Activated T-helper 17 cell treated with anti-CD3 and anti-CD28 coated beads, Interleukin-2, amount 50 U/mL, for 72 hours (primary cell): ENCODE measurements at regions not wholly inside any gene's neighbourhood (a gene's known extent, or its start where the extent isn't known, plus 50 kb on each side); places are given as distances from the start of the nearest gene placed in this dataset.
"Not testable (repeated sequence)": the region's sequence is repeated elsewhere in the genome, so short reads cannot be mapped to it uniquely, and the experiment has no call there.

ENCODE experiments used
- ATAC-seq: fragments of 150-1000 bp; cut with Tn5 transposase; replicated peaks from 2 replicates; pipeline ENCODE4 v1.10.0; 2021; ENCODE audit warnings: mild to moderate bottlenecking, moderate library complexity
- H3K27ac Mint-ChIP-seq: one replicate; pipeline ENCODE4 v1.8.0; 2022; ENCODE audit warnings: mixed read lengths
- H3K27me3 Mint-ChIP-seq: one replicate; pipeline ENCODE4 v1.8.0; 2022; ENCODE audit warnings: mixed read lengths
- H3K36me3 Mint-ChIP-seq: one replicate; pipeline ENCODE4 v1.8.0; 2022; ENCODE audit warnings: low read depth, mild to moderate bottlenecking, mixed read lengths
- H3K4me1 Mint-ChIP-seq: one replicate; pipeline ENCODE4 v1.8.0; 2022; ENCODE audit warnings: mixed read lengths
- H3K4me3 Mint-ChIP-seq: one replicate; pipeline ENCODE4 v1.8.0; 2022; ENCODE audit warnings: mild to moderate bottlenecking, mixed read lengths
- H3K9me3 Mint-ChIP-seq: one replicate; pipeline ENCODE4 v1.8.0; 2022; ENCODE audit warnings: mixed read lengths

DNA sequence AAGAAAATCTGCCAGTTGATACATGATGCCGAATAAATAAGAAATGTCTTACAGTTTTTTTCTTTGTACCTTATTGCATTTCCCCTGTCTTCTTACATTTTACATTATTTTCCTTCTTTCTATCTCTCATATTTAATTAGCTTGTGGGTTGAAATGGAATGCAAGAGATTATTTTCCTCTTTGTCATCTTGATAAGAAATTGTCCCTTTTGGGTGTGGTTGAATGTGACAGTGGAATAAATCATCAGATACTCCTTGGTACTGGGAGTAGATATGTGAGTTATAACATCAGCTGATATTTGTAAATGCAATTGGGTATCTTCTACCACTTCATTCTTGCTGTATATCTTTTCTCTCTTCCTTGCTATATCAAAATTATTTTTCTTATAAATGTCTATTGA is 997.4 kb downstream of the RAPGEF2 start:
- H3K36me3 Mint-ChIP-seq: no peaks in the 10 kb centered on the region
- peaks cover 19% of the 10 kb centered on the region for H3K9me3 Mint-ChIP-seq
- H3K4me1 Mint-ChIP-seq: no peaks in the 10 kb centered on the region
- H3K4me3 Mint-ChIP-seq: no peak overlapping the region
- H3K27me3 Mint-ChIP-seq: no peaks in the 10 kb centered on the region
- no peak overlapping the region for H3K27ac Mint-ChIP-seq
- no peak for ATAC-seq

DNA sequence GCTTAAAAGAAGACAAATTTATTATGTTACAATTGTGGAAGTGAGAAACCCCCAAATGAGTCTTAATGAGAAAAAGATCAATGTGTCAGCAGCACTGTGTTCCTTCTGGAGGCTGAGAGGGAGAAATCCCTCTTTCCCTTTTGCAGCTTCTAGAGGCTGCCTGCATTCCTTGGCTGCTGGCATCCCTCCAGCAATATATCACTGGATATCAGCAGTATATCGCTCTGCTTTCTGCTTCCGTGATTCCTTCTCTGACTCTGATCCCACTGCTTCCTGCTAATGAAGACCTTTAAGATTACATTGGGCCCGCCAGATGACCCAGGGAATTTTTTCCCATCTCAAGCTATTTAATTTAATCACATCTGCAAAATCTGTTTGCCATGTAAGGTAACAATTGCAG is 1008.0 kb downstream of the RAPGEF2 start:
- H3K4me3 Mint-ChIP-seq: no peak overlapping the region
- no peak overlapping the region for H3K27ac Mint-ChIP-seq
- H3K36me3 Mint-ChIP-seq: no peaks in the 10 kb centered on the region
- H3K4me1 Mint-ChIP-seq: no peaks in the 10 kb centered on the region
- peaks cover 12% of the 10 kb centered on the region for H3K9me3 Mint-ChIP-seq
- no peak for ATAC-seq
- no peaks in the 10 kb centered on the region for H3K27me3 Mint-ChIP-seq

DNA sequence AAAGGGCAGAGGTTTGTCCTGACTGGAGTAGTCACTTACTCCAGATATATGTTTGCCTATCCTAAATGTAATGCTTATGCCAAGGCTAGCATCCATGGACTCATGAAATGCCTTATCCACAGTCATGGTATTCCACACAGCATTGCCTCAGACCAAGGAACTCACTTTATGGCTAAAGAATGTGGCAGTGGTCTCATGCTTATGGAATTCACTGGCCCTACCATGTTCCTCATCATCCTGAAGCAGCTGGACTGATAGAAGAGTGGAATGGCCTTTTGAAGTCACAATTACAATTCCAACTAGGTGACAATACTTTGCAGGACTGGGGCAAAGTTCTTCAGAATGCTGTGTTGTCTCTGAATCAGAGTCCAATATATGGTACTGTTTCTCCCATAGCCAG is 1014.8 kb downstream of the RAPGEF2 start:
- H3K27ac Mint-ChIP-seq: no peak overlapping the region
- H3K36me3 Mint-ChIP-seq: no peaks in the 10 kb centered on the region
- H3K27me3 Mint-ChIP-seq: no peaks in the 10 kb centered on the region
- no peak for ATAC-seq
- H3K4me3 Mint-ChIP-seq: no peak overlapping the region
- no peaks in the 10 kb centered on the region for H3K4me1 Mint-ChIP-seq
- peaks cover 11% of the 10 kb centered on the region for H3K9me3 Mint-ChIP-seq

DNA sequence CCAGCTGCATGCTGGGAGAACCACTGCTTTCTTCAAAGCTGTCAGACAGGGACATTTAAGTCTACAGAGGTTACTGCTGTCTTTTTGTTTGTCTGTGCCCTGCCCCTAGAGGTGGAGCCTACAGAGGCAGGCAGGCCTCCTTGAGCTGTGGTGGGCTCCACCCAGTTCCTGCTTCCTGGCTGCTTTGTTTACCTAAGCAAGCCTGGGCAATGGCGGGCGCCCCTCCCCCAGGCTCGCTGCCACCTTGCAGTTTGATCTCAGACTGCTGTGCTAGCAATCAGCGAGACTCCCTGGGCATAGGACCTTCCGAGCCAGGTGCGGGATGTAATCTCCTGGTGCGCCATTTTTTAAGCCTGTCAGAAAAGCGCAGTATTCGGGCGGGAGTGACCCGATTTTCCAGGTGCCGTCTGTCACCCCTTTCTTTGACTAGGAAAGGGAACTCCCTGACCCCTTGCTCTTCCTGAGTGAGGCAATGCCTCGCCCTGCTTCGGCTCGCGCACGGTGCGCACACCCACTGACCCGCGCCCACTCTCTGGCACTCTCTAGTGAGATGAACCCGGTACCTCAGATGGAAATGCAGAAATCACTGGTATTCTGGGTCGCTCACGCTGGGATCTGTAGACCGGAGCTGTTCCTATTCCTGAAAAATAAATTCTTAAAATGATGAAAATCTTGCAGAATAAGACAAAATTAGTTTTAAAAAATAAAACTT is 1022.9 kb downstream of the RAPGEF2 start:
- not testable (repeated sequence) for H3K9me3 Mint-ChIP-seq, H3K27me3 Mint-ChIP-seq, H3K27ac Mint-ChIP-seq, ATAC-seq, H3K36me3 Mint-ChIP-seq, H3K4me3 Mint-ChIP-seq, H3K4me1 Mint-ChIP-seq

DNA sequence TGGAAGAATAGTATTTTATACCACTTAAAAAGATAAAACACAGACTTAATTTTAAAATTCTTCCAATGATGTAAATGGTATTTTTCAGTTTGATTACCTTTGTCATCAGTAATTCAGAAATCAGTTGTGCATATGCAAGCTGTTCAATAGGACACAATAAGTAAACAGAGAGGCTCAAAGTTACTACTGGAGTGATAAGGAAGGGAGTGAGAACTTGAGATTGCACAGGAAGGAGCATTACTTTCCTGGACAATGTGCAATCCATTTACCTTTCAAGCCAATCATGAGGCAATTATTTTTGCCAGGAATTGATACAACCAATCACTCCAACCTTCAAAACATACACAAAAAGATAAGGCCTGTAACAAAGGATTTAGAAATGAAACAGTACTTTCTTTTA is 1024.3 kb downstream of the RAPGEF2 start:
- ATAC-seq: no peak
- Mint-ChIP-seq H3K36me3 (no peaks in the 10 kb centered on the region), H3K4me3 (no peak overlapping the region), H3K9me3 (no peaks in the 10 kb centered on the region), H3K4me1 (no peaks in the 10 kb centered on the region), H3K27ac (no peak overlapping the region), H3K27me3 (no peaks in the 10 kb centered on the region)

DNA sequence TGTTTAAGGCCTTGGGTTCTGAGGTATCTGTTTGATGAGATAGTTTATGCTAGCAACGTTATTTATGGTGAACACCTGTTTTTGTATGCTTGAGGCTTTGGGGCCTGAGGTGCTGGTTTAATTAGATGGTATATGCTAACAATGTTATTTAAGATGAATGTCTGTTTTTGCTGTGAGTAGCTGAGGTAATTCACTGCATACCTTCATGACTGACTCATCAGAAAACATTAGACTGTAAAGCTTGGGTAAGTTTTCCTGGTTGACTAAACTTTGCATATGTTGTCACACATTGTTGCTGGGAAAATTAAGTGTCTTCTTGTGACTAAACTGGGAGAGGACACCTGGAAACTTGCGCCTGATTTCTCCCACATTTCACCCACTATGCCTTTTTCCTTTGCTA is 1026.6 kb downstream of the RAPGEF2 start:
- ATAC-seq: no peak
- no peak overlapping the region for H3K27ac Mint-ChIP-seq
- no peaks in the 10 kb centered on the region for H3K36me3 Mint-ChIP-seq
- no peaks in the 10 kb centered on the region for H3K27me3 Mint-ChIP-seq
- no peaks in the 10 kb centered on the region for H3K4me1 Mint-ChIP-seq
- H3K4me3 Mint-ChIP-seq: no peak overlapping the region
- peaks cover 5% of the 10 kb centered on the region for H3K9me3 Mint-ChIP-seq

DNA sequence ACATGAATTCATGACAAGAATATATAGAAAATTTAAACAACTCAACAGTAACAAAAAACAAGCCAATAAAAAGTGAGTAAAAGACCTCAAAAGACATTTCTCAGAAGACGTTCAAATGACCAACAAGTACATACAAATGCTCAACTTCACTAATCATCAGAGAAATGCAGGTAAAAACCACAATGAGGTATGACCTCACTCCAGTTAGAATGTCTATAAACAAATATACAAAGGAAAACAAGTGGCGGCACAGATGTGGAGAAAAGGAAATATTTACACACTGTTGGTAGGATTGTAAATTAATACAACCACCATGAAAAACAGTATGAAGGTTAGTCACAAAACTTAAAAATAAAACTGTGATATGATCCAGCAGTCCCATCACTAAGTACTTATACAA is 1033.1 kb downstream of the RAPGEF2 start:
- Mint-ChIP-seq H3K4me1 (no peaks in the 10 kb centered on the region), H3K27me3 (no peaks in the 10 kb centered on the region), H3K27ac (no peak overlapping the region), H3K36me3 (no peaks in the 10 kb centered on the region), H3K4me3 (no peak overlapping the region), H3K9me3 (peaks cover 16% of the 10 kb centered on the region)
- ATAC-seq: no peak

DNA sequence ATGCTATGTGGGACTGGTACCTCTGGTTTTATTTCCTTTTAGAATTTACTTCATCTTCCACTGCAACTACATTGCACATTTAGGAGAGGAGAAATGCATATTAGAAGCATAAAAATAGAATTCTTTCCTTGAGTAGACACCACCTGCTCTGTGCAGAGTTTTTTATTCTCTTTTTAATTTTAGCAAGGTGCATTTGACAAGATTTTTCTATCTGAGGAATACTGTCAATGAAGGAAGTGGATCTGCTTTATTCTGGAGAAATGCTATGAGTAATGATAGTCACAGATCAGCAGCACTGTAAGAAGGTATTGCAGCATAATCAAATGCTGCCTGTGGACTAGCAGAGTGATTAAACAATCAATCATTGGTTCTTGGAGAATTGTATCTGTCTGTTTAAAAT is 1038.3 kb downstream of the RAPGEF2 start:
- Mint-ChIP-seq H3K27ac (no peak overlapping the region), H3K4me1 (no peaks in the 10 kb centered on the region), H3K4me3 (no peak overlapping the region), H3K9me3 (peaks cover 9% of the 10 kb centered on the region), H3K36me3 (no peaks in the 10 kb centered on the region), H3K27me3 (no peaks in the 10 kb centered on the region)
- ATAC-seq: no peak

DNA sequence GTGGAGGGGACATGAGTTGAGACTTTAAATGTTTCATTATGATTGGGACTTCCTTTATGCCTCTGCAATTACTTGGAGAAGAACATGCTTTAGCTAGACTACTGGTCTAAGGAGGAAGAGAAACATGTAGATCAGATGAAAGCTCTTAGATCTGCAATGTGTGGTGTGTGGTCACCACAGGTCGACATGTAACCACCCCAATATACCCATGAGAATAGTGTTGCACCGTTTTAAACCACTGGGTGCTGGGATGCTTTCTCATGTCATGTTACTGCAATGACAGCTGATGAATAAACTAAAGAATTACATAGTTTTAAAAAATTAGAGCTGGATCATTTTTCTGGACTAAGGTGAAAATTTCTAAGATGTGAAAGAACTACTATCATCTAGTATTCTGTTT is 1039.7 kb downstream of the RAPGEF2 start:
- Mint-ChIP-seq H3K4me1 (no peaks in the 10 kb centered on the region), H3K27ac (no peak overlapping the region), H3K27me3 (no peaks in the 10 kb centered on the region), H3K9me3 (peaks cover 9% of the 10 kb centered on the region), H3K4me3 (no peak overlapping the region), H3K36me3 (no peaks in the 10 kb centered on the region)
- no peak for ATAC-seq

DNA sequence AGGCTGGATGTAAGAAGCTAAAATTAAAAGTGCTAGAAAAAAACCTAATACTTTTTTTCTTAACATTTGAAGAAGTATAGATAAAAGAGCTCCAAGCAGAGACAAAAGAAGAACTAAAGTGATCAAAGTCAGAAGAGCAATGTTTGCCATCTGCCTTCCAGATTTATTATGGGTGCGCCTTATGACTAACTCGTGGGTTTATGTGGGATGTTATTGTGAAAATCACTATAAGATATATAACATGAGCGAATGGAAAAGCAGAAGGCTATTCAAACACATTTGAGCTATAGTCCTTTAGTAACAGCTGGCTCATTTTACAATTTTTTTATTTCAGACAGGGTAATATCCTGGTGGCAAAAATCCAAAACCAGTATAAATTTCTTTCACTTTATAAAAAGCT is 1040.7 kb downstream of the RAPGEF2 start:
- Mint-ChIP-seq H3K36me3 (no peaks in the 10 kb centered on the region), H3K9me3 (peaks cover 9% of the 10 kb centered on the region), H3K4me1 (no peaks in the 10 kb centered on the region), H3K27me3 (no peaks in the 10 kb centered on the region), H3K4me3 (no peak overlapping the region), H3K27ac (no peak overlapping the region)
- ATAC-seq: no peak

DNA sequence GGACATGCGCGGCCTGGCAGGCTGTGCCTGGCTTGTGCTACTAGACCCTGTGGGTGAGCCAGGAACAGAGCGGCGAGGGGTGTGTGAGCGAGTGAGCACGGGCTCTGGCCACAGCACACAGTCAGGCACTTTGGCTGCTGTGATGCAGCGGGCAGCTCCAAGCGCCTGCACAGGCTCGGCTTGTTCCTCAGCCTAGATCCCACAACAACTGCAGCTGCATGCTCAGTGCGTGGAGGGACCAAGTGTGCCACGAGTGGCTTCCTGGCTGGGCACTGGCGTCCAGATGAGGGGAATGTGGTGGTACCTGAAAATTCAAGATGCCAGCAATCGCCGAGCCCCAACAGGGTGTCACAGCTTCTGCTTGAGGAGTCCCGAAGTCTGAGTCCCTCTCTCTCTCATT is 1056.6 kb downstream of the RAPGEF2 start:
- H3K4me3 Mint-ChIP-seq: no peak overlapping the region
- H3K27ac Mint-ChIP-seq: no peak overlapping the region
- peaks cover 6% of the 10 kb centered on the region for H3K9me3 Mint-ChIP-seq
- no peaks in the 10 kb centered on the region for H3K27me3 Mint-ChIP-seq
- H3K36me3 Mint-ChIP-seq: no peaks in the 10 kb centered on the region
- no peaks in the 10 kb centered on the region for H3K4me1 Mint-ChIP-seq
- no peak for ATAC-seq

DNA sequence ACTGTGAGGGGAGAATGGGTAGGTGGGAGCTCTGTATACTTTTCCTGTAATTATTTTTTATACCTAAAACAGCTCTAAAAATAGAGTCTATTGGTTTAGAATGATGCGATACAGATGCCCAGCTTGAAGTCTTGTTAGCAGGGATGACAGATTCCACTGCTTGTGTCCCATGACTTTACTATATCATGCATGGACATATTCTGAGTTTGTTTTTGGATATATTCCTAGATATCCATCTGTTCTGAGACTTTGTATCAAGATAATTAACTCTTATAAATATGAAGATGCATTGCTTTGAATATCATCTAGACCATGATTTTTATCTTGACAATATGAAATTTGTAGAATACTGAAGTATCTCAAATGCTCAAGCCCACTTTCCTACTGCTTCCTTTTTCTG is 1058.1 kb downstream of the RAPGEF2 start:
- Mint-ChIP-seq H3K9me3 (peaks cover 5% of the 10 kb centered on the region), H3K36me3 (no peaks in the 10 kb centered on the region), H3K4me3 (no peak overlapping the region), H3K27ac (no peak overlapping the region), H3K4me1 (no peaks in the 10 kb centered on the region), H3K27me3 (no peaks in the 10 kb centered on the region)
- no peak for ATAC-seq

DNA sequence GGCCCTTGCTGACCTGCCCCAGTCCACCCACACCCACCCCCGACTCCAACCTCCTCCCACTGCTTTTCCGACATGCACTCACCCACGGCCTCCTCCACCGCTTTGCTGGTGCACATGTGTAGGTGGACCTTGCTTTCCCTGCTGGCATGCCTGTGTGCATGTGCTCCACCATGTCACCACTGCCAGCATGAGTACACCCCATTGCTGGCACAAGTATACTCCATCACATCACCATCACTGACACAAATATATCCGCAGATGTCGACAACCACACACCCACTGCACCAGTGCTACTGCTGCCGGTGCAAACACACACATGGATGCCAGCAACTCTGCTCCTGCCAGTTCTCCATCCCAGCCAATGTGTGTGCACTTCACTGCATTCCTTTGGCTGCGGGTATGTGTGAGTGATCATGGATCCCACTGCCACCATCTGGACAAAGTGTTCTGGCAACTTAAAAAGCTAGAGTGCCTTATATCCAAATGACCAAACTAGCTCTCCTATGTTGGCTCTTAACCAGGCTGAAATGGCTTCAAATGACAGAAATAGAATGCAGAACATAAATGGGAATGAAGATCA is 1072.3 kb downstream of the RAPGEF2 start:
- Mint-ChIP-seq H3K27me3 (no peaks in the 10 kb centered on the region), H3K4me3 (no peak overlapping the region), H3K27ac (no peak overlapping the region), H3K36me3 (no peaks in the 10 kb centered on the region), H3K9me3 (peaks cover 13% of the 10 kb centered on the region), H3K4me1 (no peaks in the 10 kb centered on the region)
- ATAC-seq: no peak

DNA sequence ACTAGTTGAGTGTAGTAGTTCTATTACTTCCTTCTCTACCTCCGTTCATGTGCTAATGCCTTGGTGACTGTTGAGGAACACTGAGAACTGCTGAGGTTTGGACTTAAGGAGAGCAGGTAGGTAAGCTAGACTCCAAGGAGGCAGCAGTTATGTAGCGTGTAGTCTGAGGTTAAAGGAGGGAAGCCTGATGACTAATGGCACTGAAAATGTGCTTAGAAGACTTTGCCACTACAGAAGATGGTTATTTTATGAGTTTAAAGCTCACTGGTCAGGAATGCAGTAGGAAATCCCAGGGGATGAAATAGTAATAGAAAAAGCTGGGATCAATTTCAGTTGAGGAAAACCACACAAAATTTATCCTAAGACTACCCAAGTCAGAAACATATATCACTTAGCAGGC is 1077.3 kb downstream of the RAPGEF2 start:
- ATAC-seq: no peak
- Mint-ChIP-seq H3K4me3 (no peak overlapping the region), H3K27me3 (no peaks in the 10 kb centered on the region), H3K36me3 (no peaks in the 10 kb centered on the region), H3K27ac (no peak overlapping the region), H3K4me1 (no peaks in the 10 kb centered on the region), H3K9me3 (peaks cover 7% of the 10 kb centered on the region)

DNA sequence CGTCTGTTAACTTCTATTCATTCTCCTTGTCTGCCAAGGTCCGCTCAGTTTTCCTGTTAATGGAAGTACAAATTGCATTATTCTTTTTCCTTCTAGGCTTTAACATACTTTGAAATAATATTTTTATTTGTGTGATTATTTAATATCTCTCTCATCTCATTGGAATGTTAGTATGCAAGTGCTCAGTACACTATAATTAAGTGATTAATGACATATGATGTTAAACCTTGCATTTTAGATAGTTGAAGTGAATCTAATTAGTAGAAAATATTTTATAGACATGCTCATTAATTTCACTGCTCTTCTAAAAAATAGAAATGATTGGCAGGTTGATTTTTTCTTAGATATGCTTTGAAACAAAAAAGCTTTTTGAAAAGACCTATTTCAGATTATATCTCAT is 1079.8 kb downstream of the RAPGEF2 start:
- peaks cover 8% of the 10 kb centered on the region for H3K9me3 Mint-ChIP-seq
- H3K36me3 Mint-ChIP-seq: no peaks in the 10 kb centered on the region
- no peaks in the 10 kb centered on the region for H3K27me3 Mint-ChIP-seq
- no peak for ATAC-seq
- no peak overlapping the region for H3K4me3 Mint-ChIP-seq
- no peaks in the 10 kb centered on the region for H3K4me1 Mint-ChIP-seq
- no peak overlapping the region for H3K27ac Mint-ChIP-seq

DNA sequence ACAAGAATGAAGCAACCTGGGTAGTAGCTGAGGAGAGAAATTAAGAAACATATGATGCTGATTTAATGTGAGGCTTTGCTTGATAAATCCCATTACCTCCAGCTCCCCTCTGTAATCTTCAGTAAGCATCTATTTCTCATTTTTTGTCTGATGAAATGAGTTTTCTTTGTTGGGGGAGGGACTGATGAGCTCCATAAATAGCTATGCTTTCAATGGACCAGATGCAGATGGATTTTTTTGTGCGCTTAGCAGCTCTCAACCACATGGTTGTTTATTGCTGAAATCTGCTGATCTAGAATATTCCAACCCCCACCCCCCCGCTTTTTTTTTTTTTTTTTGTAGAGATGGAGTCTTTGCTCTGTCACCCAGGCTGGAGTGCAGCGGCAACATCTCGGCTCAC is 1082.0 kb downstream of the RAPGEF2 start:
- no peaks in the 10 kb centered on the region for H3K27me3 Mint-ChIP-seq
- ATAC-seq: no peak
- peaks cover 12% of the 10 kb centered on the region for H3K9me3 Mint-ChIP-seq
- no peaks in the 10 kb centered on the region for H3K4me1 Mint-ChIP-seq
- no peak overlapping the region for H3K4me3 Mint-ChIP-seq
- no peaks in the 10 kb centered on the region for H3K36me3 Mint-ChIP-seq
- no peak overlapping the region for H3K27ac Mint-ChIP-seq
